ENCODE measurements at regions not wholly inside any gene's neighbourhood (a gene's known extent, or its start where the extent isn't known, plus 50 kb on each side); places are given as distances from the start of the nearest gene placed in this dataset.

GRCh38 chr6:115690854-115691253, 369.8 kb downstream of the FRK start:
- Histone ChIP-seq H3K36me3 (ENCODE audit: insufficient read depth, low read length, poor library complexity, severe bottlenecking) (no peaks in the 10 kb centered on the region), H3K9me3 (ENCODE audit: low read depth, low read length, poor library complexity, severe bottlenecking) (no peaks in the 10 kb centered on the region), H3K27me3 (replicated peaks; ENCODE audit: insufficient read depth, low read depth, low read length, poor library complexity) (no peaks in the 10 kb centered on the region), H3K4me1 (ENCODE audit: insufficient read depth, low read length, poor library complexity, severe bottlenecking) (no peaks in the 10 kb centered on the region), H3K27ac (ENCODE audit: low read depth, low read length, poor library complexity, severe bottlenecking) (no peak overlapping the region), H3K4me3 (ENCODE audit: low read depth, low read length, poor library complexity, severe bottlenecking) (no peak overlapping the region)
- intact Hi-C loops (cut with micrococcal nuclease; ENCODE audit: unreplicated experiment) = no loop called here
- DNase-seq (ENCODE audit: low spot score) = no peak
- BruUV-seq (replicated peaks) = no TSS peak
- CTCF ChIA-PET = no interaction called here
- POLR2A ChIA-PET (ENCODE audit: low non-redundant PET) = no interaction called here
- TF ChIP-seq CTCF (conservative IDR thresholded peaks at IDR 0.05; ENCODE audit: low read depth, low read length) (no peak), EZH2 (IDR thresholded peaks at IDR 0.05; ENCODE audit: borderline replicate concordance, low read depth, low read length, poor library complexity, severe bottlenecking) (no peak)

DNA sequence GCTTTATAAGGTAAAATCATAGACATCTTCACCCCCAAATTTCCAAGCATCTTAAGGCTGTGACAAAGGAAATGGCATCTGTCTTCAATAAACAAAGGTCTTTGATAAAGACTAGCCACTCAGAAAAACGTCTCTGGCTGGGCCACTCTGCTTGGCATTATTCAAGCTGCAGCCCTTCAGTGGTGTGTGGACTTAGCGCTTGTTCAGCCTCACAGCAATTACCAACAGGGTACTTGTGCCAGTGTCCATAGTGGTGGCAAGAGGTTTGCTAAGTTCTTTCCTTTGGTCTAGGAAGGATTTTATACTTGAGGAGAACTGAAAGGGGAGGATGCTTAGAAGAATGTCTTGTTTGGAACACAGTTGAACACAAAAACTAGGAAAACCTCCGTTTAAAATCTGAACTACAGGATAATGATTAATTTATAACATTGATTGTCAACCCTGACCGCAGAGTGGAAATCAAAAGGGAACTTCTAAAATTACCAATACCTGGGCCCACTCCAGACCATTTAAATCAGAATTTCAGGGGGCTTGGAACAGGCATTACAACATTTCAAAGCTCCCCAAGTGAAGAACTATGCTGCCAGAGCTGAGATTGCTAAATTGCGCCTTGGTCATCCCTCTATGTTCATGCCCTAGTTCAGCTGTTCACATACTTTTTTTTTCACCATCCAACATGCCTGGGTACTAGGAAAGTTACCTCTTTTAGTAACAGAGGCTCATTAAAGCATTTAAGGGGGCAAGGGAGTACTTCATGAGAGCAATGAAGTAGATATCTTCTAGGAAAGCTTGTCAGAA, 378.5 kb downstream of the FRK start:
- Histone ChIP-seq H3K27me3 (replicated peaks; ENCODE audit: insufficient read depth, low read depth, low read length, poor library complexity) (peaks cover 39% of the 10 kb centered on the region), H3K9me3 (ENCODE audit: low read depth, low read length, poor library complexity, severe bottlenecking) (no peaks in the 10 kb centered on the region), H3K36me3 (ENCODE audit: insufficient read depth, low read length, poor library complexity, severe bottlenecking) (no peaks in the 10 kb centered on the region), H3K4me1 (ENCODE audit: insufficient read depth, low read length, poor library complexity, severe bottlenecking) (no peaks in the 10 kb centered on the region), H3K27ac (ENCODE audit: low read depth, low read length, poor library complexity, severe bottlenecking) (no peak overlapping the region), H3K4me3 (ENCODE audit: low read depth, low read length, poor library complexity, severe bottlenecking) (no peak overlapping the region)
- intact Hi-C loops (cut with micrococcal nuclease; ENCODE audit: unreplicated experiment) = no loop called here
- no peak for TF ChIP-seq EZH2 (IDR thresholded peaks at IDR 0.05; ENCODE audit: borderline replicate concordance, low read depth, low read length, poor library complexity, severe bottlenecking)
- TF ChIP-seq CTCF (conservative IDR thresholded peaks at IDR 0.05; ENCODE audit: low read depth, low read length) = no peak
- ChIA-PET CTCF (no interaction called here), POLR2A (ENCODE audit: low non-redundant PET) (no interaction called here)
- no peak for DNase-seq (ENCODE audit: low spot score)
- BruUV-seq (replicated peaks) = no TSS peak

GRCh38 chr6:115680621-115681020, 380.1 kb downstream of the FRK start:
- intact Hi-C loops (cut with micrococcal nuclease; ENCODE audit: unreplicated experiment) = no loop called here
- no peak for DNase-seq (ENCODE audit: low spot score)
- Histone ChIP-seq H3K4me3 (ENCODE audit: low read depth, low read length, poor library complexity, severe bottlenecking) (no peak overlapping the region), H3K27me3 (replicated peaks; ENCODE audit: insufficient read depth, low read depth, low read length, poor library complexity) (peaks cover 39% of the 10 kb centered on the region), H3K9me3 (ENCODE audit: low read depth, low read length, poor library complexity, severe bottlenecking) (no peaks in the 10 kb centered on the region), H3K27ac (ENCODE audit: low read depth, low read length, poor library complexity, severe bottlenecking) (no peak overlapping the region), H3K4me1 (ENCODE audit: insufficient read depth, low read length, poor library complexity, severe bottlenecking) (no peaks in the 10 kb centered on the region), H3K36me3 (ENCODE audit: insufficient read depth, low read length, poor library complexity, severe bottlenecking) (no peaks in the 10 kb centered on the region)
- ChIA-PET CTCF (no interaction called here), POLR2A (ENCODE audit: low non-redundant PET) (no interaction called here)
- no TSS peak for BruUV-seq (replicated peaks)
- TF ChIP-seq CTCF (conservative IDR thresholded peaks at IDR 0.05; ENCODE audit: low read depth, low read length) (no peak), EZH2 (IDR thresholded peaks at IDR 0.05; ENCODE audit: borderline replicate concordance, low read depth, low read length, poor library complexity, severe bottlenecking) (no peak)

All from A673 (cell line).